ENCODE measurements at regions not wholly inside any gene's neighbourhood (a gene's known extent, or its start where the extent isn't known, plus 50 kb on each side); places are given as distances from the start of the nearest gene placed in this dataset.

DNA sequence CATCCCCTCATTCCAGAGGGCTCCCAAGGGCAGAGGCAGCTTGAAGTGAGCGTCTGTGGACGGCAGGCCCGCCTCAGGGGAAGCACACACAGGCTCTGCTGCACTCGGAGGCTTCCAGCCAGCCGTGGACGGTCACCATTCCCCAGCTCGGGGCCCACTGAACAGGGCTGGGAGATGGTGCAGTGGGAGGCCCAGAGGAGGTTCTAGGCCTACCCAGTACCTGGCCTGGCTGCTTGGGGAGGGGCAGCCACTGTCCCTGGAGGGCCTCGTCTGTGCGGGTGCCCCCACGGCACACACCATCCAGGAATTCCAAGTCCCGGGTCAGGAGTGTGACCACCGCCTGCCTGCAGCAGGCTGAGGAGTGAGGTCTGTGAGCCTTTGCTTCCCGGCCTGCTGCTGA, 80.4 kb downstream of the SIK1 start:
- Histone ChIP-seq H3K36me3 (no peaks in the 10 kb centered on the region), H3K27ac (no peak overlapping the region), H3K4me3 (no peak overlapping the region), H3K9me3 (no peaks in the 10 kb centered on the region), H3K27me3 (no peaks in the 10 kb centered on the region), H3K4me1 (peaks cover 0 to 16% (median 1%) of the 10 kb centered on the region in 4 donors)
- no peak for DNase-seq
- TF ChIP-seq POLR2A (IDR thresholded peaks at IDR 0.05): no peak
- TF ChIP-seq, protein P1, sequence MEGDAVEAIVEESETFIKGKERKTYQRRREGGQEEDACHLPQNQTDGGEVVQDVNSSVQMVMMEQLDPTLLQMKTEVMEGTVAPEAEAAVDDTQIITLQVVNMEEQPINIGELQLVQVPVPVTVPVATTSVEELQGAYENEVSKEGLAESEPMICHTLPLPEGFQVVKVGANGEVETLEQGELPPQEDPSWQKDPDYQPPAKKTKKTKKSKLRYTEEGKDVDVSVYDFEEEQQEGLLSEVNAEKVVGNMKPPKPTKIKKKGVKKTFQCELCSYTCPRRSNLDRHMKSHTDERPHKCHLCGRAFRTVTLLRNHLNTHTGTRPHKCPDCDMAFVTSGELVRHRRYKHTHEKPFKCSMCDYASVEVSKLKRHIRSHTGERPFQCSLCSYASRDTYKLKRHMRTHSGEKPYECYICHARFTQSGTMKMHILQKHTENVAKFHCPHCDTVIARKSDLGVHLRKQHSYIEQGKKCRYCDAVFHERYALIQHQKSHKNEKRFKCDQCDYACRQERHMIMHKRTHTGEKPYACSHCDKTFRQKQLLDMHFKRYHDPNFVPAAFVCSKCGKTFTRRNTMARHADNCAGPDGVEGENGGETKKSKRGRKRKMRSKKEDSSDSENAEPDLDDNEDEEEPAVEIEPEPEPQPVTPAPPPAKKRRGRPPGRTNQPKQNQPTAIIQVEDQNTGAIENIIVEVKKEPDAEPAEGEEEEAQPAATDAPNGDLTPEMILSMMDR (IDR thresholded peaks at IDR 0.05): no peak

DNA sequence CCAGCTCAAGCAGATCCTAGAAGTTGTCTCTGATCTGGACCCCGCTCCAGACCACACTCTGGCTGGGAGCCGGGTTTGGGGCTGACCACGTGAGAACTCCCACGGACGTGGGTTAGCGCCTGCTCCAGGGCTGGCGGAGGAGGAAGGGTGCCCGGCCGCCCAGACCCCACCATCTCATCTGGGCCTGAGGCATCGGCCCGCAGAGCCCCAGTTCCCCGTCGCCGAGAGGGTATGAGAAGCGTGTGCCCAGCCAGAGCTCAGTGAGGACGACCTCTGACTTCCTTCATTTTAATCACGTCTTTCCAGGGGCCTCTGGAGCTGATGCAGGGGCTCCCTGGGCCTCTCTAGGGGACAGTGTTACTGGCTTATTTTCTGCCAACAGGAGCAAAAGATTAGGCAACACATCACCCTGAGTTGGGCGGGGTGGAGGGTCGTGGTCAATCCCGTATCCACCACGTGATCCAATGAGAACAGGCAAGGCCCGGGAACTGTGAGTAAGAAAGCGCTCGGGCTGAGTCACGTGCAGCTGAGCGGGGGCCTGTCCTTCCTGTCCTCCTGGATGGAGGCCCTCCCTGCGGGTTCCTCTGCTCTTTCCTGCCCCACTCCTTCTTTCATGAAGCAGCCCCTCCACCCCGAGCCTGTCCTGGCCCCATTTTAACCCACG, 81.1 kb downstream of the SIK1 start:
- H3K27ac ChIP-seq: no peak overlapping the region

DNA sequence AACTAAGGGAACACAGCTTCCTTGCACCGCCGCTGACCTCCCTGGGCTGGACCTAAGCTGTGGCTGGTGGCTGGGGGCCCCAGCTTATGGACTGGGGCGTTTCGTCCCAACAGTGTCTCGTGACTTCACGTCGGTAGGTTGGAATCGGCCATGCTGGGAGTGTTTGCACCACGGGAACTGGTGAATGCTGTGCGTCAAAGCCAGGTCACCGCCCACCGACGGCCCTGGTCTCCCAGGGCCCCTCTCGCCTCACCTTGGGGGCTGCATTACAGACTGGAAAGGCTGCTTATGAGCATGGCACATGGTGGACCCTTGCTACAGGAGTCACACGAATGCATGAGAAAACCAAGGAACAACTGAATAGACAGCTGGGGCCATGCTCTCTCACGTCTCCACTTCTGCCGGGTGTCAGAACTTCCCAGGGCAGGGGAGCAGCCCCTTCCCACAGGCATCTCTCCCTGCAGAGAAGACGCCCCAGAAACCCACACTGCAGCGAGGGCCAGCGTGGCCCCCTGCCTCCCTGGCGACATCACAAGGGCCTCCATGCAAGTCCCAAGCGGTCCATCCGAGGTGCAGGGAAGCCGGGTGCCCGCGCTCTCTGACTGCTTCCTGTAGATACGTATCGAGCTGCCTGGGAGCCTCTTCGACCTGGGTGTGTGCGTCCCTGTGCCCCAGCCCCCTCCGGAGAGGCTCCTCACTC, 81.7 kb downstream of the SIK1 start:
- H3K27ac ChIP-seq: peak overlapping the region in 1 of 4 donors; percentile 31
- no peaks in the 10 kb centered on the region for H3K9me3 ChIP-seq
- TF ChIP-seq, protein P1 (IDR thresholded peaks at IDR 0.05): no peak
- TF ChIP-seq POLR2A (IDR thresholded peaks at IDR 0.05): no peak
- H3K4me3 ChIP-seq: no peak overlapping the region
- H3K27me3 ChIP-seq: no peaks in the 10 kb centered on the region
- DNase-seq: no peak
- H3K36me3 ChIP-seq: no peaks in the 10 kb centered on the region
- H3K4me1 ChIP-seq: peaks cover 0 to 16% (median 1%) of the 10 kb centered on the region in 4 donors

More for the DNA sequence above, 81.1 kb downstream of the SIK1 start:
- Histone ChIP-seq H3K36me3 (no peaks in the 10 kb centered on the region), H3K4me1 (peaks cover 0 to 16% (median 1%) of the 10 kb centered on the region in 4 donors), H3K27me3 (no peaks in the 10 kb centered on the region), H3K4me3 (no peak overlapping the region), H3K9me3 (no peaks in the 10 kb centered on the region)
- no peak for DNase-seq
- TF ChIP-seq, protein P1 (IDR thresholded peaks at IDR 0.05): no peak
- no peak for TF ChIP-seq POLR2A (IDR thresholded peaks at IDR 0.05)

DNA sequence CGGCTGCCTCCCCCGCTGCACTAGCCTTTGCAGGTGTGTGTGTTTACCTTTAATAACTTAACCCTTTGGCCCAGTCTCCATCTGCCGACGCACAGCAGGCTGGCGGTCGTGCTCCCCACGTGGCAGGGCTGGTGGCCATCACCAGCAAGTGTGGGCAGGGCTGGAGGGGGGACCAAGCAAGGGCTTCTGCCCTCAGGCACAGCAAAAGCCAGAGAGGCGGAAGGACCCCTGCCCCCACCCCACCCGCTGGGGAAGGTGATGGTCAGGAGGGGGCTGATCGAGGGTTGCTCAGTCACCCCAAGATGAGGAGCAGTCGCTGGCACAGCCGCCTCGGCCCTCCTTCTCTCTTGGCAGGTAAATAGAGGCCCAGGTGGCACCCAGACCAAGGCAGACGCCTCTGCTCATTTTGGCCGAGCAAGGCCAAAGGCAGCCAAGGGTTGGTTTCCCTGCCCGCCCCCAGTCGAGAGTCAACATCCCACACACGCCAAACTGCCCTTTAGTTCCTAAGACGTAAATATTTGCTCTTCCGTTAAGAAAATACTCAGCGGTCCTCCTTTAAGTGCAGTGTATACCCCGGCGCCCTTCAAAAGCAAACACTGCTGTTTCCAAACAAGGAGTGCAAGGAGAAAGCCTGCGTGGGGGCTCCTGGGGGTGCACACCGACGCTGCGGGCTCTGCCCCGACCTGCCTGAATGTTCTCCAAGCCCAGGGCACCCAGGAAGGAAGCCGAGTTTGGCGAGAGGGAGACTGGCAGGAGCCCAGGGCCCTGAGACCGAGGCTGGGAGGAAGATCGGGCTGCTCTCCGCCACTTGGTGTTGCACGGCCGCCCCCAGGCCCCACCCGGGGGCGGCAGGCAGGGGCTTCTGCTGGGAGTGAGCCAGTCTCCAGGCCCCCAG, 82.7 kb downstream of the SIK1 start:
- peak overlapping the region in 2 of 4 donors; percentile 35 to 41 for H3K27ac ChIP-seq
- H3K36me3 ChIP-seq: no peaks in the 10 kb centered on the region
- no peak overlapping the region for H3K4me3 ChIP-seq
- DNase-seq: no peak
- no peaks in the 10 kb centered on the region for H3K27me3 ChIP-seq
- peaks cover 0 to 16% (median 1%) of the 10 kb centered on the region in 4 donors for H3K4me1 ChIP-seq
- TF ChIP-seq, protein P1 (IDR thresholded peaks at IDR 0.05): no peak
- no peak for TF ChIP-seq POLR2A (IDR thresholded peaks at IDR 0.05)
- no peaks in the 10 kb centered on the region for H3K9me3 ChIP-seq

DNA sequence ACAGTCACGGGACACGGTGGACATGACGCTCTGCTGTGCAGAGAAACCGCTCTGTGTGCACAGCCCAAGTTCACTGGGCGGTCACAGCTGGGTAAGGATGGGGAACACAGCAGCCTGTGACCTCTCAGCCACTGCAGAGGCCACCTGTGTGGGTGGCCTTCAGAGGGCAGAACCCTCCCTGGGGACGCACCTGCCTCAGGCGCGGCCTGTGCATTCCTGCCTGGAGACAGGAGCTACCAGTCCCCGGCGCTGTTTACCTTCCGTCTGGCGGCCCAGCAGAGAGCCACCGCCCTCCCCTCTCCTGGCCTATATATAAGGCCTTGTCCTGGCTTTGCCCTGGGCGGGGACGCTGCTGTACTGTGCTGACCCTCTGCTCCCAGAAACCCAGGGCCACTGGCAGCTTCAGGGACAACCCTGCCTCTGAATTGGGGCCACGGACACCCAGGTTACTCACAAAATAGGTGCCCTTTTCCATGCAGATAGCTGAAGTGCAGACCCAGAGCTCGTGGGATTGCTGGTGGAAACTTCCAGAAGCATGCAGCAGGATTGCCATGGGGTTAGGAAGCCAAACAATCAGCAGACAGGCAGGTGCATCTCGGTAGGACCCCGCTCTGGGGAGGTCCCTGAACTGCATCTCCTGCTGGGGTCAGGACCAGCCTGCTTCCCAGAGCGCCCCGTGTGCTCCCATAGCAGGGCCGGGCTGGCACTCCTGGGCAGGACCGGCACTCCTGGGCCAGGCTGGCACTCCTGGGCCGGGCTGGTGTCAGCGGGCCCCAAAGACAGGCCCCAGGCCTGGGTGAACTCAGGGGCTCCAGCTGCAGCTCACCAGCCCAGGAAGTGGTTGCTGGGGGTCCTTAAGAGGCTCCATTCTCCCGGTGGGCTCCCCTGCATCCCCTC, 83.6 kb downstream of the SIK1 start:
- Histone ChIP-seq H3K36me3 (no peaks in the 10 kb centered on the region), H3K9me3 (no peaks in the 10 kb centered on the region), H3K4me3 (no peak overlapping the region), H3K27me3 (no peaks in the 10 kb centered on the region), H3K4me1 (peaks cover 0 to 16% (median 1%) of the 10 kb centered on the region in 4 donors), H3K27ac (peak overlapping the region in 2 of 4 donors; percentile 35 to 41)
- TF ChIP-seq, protein P1 (IDR thresholded peaks at IDR 0.05): peak in 2 of 6 experiments; percentile 6 to 37
- no peak for TF ChIP-seq POLR2A (IDR thresholded peaks at IDR 0.05)
- peak in 2 of 3 donors; percentile 75 to 83 for DNase-seq
